Endothelial cell (in vitro differentiated cells): ENCODE measurements at regions not wholly inside any gene's neighbourhood (a gene's known extent, or its start where the extent isn't known, plus 50 kb on each side); places are given as distances from the start of the nearest gene placed in this dataset.

Experiments
- DNase-seq: peaks from one replicate; pipeline ENCODE4 v3.0.0; 2021; ENCODE audit warnings: low spot score
- H3K27ac Mint-ChIP-seq: one replicate; pipeline ENCODE4 v1.8.0; 2021; ENCODE audit warnings: mixed read lengths, inconsistent platforms; ENCODE audit not compliant: unreplicated experiment
- H3K27me3 Mint-ChIP-seq: one replicate; pipeline ENCODE4 v1.8.0; 2021; ENCODE audit warnings: mild to moderate bottlenecking, moderate library complexity, mixed read lengths, inconsistent platforms; ENCODE audit not compliant: unreplicated experiment
- H3K36me3 Mint-ChIP-seq: one replicate; pipeline ENCODE4 v1.8.0; 2021; ENCODE audit warnings: mild to moderate bottlenecking, low read depth, mixed read lengths, inconsistent platforms; ENCODE audit not compliant: unreplicated experiment
- H3K4me1 Mint-ChIP-seq: one replicate; pipeline ENCODE4 v1.8.0; 2021; ENCODE audit warnings: mild to moderate bottlenecking, mixed read lengths, inconsistent platforms; ENCODE audit not compliant: unreplicated experiment
- H3K4me3 Mint-ChIP-seq: one replicate; pipeline ENCODE4 v1.8.0; 2021; ENCODE audit warnings: mild to moderate bottlenecking, mixed read lengths, inconsistent platforms; ENCODE audit not compliant: unreplicated experiment
- H3K9me3 Mint-ChIP-seq: one replicate; pipeline ENCODE4 v1.8.0; 2021; ENCODE audit warnings: mixed read lengths, inconsistent platforms; ENCODE audit not compliant: unreplicated experiment
- TF ChIP-seq, protein P1 (sequence below): fragments of 200-600 bp; sonication (generic); IDR thresholded peaks from one replicate; pipeline ENCODE4 v1.5.0; 2021; ENCODE audit warnings: antibody characterized with exemption; ENCODE audit not compliant: unreplicated experiment

DNA sequence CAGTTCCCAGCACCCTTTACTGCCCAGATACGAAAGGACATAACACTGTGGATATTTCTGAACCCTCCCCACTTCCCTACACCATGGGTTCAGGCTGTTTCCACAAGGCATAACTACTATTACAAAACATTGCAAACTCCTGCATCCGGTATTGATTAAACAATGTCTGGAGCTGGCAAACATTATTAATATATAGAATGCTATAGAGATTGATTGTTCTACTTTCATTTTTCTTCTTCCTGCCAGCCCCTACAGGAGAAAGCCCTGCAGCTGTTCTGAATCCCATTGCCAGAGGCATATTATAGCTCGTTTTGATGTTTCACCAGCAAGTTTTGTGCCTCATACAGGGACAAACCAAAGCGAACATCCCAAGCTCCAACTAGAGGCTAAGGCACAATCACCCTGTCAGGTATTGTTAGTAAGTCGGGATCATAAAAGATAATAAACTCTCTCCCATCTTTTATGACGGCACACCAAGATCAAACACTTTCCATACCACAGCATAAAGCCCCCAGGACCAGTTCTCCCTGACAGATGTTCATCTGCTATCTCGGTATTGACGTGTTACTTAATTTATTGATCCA lies 331.1 kb upstream of the NT5E start:
- Mint-ChIP-seq H3K27ac (no peak overlapping the region), H3K4me3 (no peak overlapping the region), H3K9me3 (no peaks in the 10 kb centered on the region), H3K27me3 (no peaks in the 10 kb centered on the region), H3K36me3 (no peaks in the 10 kb centered on the region), H3K4me1 (no peaks in the 10 kb centered on the region)
- TF ChIP-seq, protein P1, sequence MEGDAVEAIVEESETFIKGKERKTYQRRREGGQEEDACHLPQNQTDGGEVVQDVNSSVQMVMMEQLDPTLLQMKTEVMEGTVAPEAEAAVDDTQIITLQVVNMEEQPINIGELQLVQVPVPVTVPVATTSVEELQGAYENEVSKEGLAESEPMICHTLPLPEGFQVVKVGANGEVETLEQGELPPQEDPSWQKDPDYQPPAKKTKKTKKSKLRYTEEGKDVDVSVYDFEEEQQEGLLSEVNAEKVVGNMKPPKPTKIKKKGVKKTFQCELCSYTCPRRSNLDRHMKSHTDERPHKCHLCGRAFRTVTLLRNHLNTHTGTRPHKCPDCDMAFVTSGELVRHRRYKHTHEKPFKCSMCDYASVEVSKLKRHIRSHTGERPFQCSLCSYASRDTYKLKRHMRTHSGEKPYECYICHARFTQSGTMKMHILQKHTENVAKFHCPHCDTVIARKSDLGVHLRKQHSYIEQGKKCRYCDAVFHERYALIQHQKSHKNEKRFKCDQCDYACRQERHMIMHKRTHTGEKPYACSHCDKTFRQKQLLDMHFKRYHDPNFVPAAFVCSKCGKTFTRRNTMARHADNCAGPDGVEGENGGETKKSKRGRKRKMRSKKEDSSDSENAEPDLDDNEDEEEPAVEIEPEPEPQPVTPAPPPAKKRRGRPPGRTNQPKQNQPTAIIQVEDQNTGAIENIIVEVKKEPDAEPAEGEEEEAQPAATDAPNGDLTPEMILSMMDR, result no peak
- DNase-seq, result no peak

DNA sequence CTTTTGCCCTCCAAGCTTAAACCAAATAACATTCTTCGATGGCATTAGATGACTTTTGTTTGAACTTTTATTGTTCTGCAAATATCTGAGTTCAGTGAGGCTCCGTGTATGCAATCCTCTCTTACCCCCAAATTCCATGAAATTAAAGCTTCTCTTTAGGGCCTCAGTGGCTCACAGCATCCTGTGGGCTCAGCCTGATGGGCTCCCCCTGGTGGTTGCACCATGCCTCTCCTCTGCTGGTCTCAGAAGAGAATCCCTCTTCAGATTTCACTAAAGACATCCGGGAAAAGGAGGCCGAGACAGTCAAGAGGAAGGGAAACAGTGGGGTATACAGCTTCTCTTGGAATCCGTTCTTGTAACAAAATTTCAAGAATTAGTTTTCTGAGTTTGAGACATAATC lies 331.6 kb upstream of the NT5E start:
- Mint-ChIP-seq H3K36me3 (no peaks in the 10 kb centered on the region), H3K4me3 (no peak overlapping the region), H3K4me1 (no peaks in the 10 kb centered on the region), H3K9me3 (no peaks in the 10 kb centered on the region), H3K27me3 (no peaks in the 10 kb centered on the region), H3K27ac (no peak overlapping the region)
- TF ChIP-seq, protein P1, result no peak
- DNase-seq, result no peak

DNA sequence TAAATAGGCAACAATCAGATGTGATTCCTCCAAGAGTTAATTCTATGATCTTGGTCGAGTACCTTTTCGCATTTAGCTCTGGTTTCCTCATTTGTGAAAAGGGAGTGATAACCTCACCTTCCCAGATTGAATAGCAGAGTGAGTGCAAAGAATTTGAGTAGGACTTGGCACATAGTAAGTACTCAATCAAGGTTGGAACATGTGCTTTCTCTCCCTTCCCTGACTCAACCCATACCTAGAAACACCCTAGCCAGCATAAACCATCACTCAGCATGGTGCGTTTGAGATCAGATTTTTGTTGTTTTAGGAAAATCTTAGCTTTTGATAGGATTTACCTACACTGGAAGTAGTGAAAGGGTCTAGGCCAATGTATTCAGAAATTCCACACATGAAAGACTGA lies 333.4 kb upstream of the NT5E start:
- Mint-ChIP-seq H3K27ac (no peak overlapping the region), H3K9me3 (no peaks in the 10 kb centered on the region), H3K4me3 (no peak overlapping the region), H3K36me3 (no peaks in the 10 kb centered on the region), H3K27me3 (no peaks in the 10 kb centered on the region), H3K4me1 (no peaks in the 10 kb centered on the region)
- no peak for DNase-seq
- TF ChIP-seq, protein P1, result no peak

DNA sequence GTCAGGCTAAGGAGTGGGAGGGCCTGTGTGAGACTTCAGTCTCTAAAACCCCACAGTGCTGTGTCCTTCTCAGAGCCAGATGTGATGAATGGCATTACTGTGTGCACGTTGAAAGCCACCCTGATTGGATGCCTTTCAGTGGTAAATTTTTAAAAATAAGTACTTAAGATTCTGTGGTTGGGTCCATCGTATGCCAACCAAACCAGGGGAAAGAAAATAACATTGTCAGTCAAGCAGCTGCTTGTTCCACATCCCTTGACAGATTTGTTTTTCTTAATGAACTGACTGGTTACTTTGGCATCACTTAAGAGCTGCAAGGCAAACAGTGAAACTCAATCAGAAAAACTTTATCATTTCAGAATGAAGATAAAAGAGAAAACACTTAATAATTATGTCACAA lies 334.0 kb upstream of the NT5E start:
- Mint-ChIP-seq H3K9me3 (no peaks in the 10 kb centered on the region), H3K36me3 (no peaks in the 10 kb centered on the region), H3K4me1 (no peaks in the 10 kb centered on the region), H3K4me3 (no peak overlapping the region), H3K27me3 (no peaks in the 10 kb centered on the region), H3K27ac (no peak overlapping the region)
- TF ChIP-seq, protein P1, result no peak
- DNase-seq, result no peak

DNA sequence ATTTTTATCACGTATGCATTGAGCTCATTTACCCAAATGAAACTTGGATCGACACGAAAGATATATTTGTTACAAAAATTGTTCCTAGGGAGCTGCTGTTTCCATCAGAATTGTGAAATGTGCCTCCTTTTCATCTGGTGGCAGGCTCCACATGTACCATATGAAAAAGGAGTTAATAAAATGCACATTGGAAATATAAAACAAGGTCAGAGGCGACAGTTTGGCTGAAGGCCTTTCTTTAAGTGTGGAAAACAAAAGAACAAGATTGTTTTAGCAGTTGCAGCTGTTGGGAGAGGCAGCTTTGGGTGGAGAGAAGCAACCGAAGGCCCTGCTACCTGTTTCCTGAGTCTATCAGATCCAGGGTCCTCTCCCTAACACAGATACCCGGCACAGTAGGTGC lies 334.5 kb upstream of the NT5E start:
- H3K4me3 Mint-ChIP-seq, result no peak overlapping the region
- H3K36me3 Mint-ChIP-seq, result no peaks in the 10 kb centered on the region
- H3K27me3 Mint-ChIP-seq, result no peaks in the 10 kb centered on the region
- TF ChIP-seq, protein P1, result no peak
- DNase-seq, result no peak
- H3K27ac Mint-ChIP-seq, result no peak overlapping the region
- no peaks in the 10 kb centered on the region for H3K4me1 Mint-ChIP-seq
- H3K9me3 Mint-ChIP-seq, result no peaks in the 10 kb centered on the region
